ENCODE measurements at regions not wholly inside any gene's neighbourhood (a gene's known extent, or its start where the extent isn't known, plus 50 kb on each side); places are given as distances from the start of the nearest gene placed in this dataset.
"Not testable (repeated sequence)": the region's sequence is repeated elsewhere in the genome, so short reads cannot be mapped to it uniquely, and the experiment has no call there.

- Histone ChIP-seq H2AFZ (ENCODE audit: low read length) (no peak overlapping the region), H3K9me2 (ENCODE audit: insufficient read depth, low read length) (no peaks in the 10 kb centered on the region), H3K4me2 (ENCODE audit: low read length) (no peak overlapping the region), H3K9me3 (ENCODE audit: low read length) (no peaks in the 10 kb centered on the region), H3K36me3 (ENCODE audit: insufficient read depth, low read length) (no peaks in the 10 kb centered on the region), H3K27ac (ENCODE audit: low read depth, low read length, poor library complexity, severe bottlenecking) (no peak overlapping the region), H3K4me3 (ENCODE audit: low read depth, low read length, poor library complexity, severe bottlenecking) (no peak overlapping the region), H3K4me1 (ENCODE audit: insufficient read depth, low read length, poor library complexity, severe bottlenecking) (no peaks in the 10 kb centered on the region), H3K79me2 (ENCODE audit: insufficient read depth, low read depth, low read length) (no peaks in the 10 kb centered on the region), H4K20me1 (ENCODE audit: insufficient read depth, low read length) (no peaks in the 10 kb centered on the region)
- ChIA-PET POLR2A (interaction anchor here (0.6 kb wide), 2 partner anchors 86 to 799 kb away, joined by 3 to 4 read pairs; no protein-coding TSS in a partner anchor), CTCF (ENCODE audit: unreplicated experiment) (no interaction called here)
- no peak for DNase-seq (ENCODE audit: low spot score)
- BruUV-seq (replicated peaks), result no TSS peak
- TF ChIP-seq CTCF (conservative IDR thresholded peaks at IDR 0.05; ENCODE audit: low read length), result no peak
- TF ChIP-seq EZH2phosphoT487 (IDR thresholded peaks at IDR 0.05; ENCODE audit: borderline replicate concordance, low read depth, low read length), result no peak
- intact Hi-C loops (cut with micrococcal nuclease; ENCODE audit: unreplicated experiment), result no loop called here
Observed at GRCh38 chr16:13631916-13632315, 288.0 kb upstream of the ERCC4 start.

GRCh38 chr16:13632504-13632903 lies 287.4 kb upstream of the ERCC4 start:
- H3K4me3 ChIP-seq (ENCODE audit: low read depth, low read length, poor library complexity, severe bottlenecking); H3K9me2 ChIP-seq (ENCODE audit: insufficient read depth, low read length); H2AFZ ChIP-seq (ENCODE audit: low read length); POLR2A ChIA-PET; BruUV-seq (replicated peaks); H4K20me1 ChIP-seq (ENCODE audit: insufficient read depth, low read length); CTCF ChIA-PET (ENCODE audit: unreplicated experiment); H3K4me1 ChIP-seq (ENCODE audit: insufficient read depth, low read length, poor library complexity, severe bottlenecking); H3K79me2 ChIP-seq (ENCODE audit: insufficient read depth, low read depth, low read length); H3K4me2 ChIP-seq (ENCODE audit: low read length); DNase-seq (ENCODE audit: low spot score); intact Hi-C loops (cut with micrococcal nuclease; ENCODE audit: unreplicated experiment); H3K27ac ChIP-seq (ENCODE audit: low read depth, low read length, poor library complexity, severe bottlenecking); H3K9me3 ChIP-seq (ENCODE audit: low read length); H3K36me3 ChIP-seq (ENCODE audit: insufficient read depth, low read length): not testable (repeated sequence)

- BruUV-seq (replicated peaks), result no TSS peak
- H3K4me1 ChIP-seq (ENCODE audit: insufficient read depth, low read length, poor library complexity, severe bottlenecking), result no peaks in the 10 kb centered on the region
- POLR2A ChIA-PET, result no interaction called here
Observed at GRCh38 chr16:13633391-13633861, 286.5 kb upstream of the ERCC4 start.

More at GRCh38 chr16:13633391-13633861, 286.5 kb upstream of the ERCC4 start:
- Histone ChIP-seq H3K9me3 (ENCODE audit: low read length) (no peaks in the 10 kb centered on the region), H4K20me1 (ENCODE audit: insufficient read depth, low read length) (no peaks in the 10 kb centered on the region), H3K79me2 (ENCODE audit: insufficient read depth, low read depth, low read length) (no peaks in the 10 kb centered on the region), H2AFZ (ENCODE audit: low read length) (no peak overlapping the region), H3K27ac (ENCODE audit: low read depth, low read length, poor library complexity, severe bottlenecking) (no peak overlapping the region), H3K4me3 (ENCODE audit: low read depth, low read length, poor library complexity, severe bottlenecking) (no peak overlapping the region), H3K36me3 (ENCODE audit: insufficient read depth, low read length) (no peaks in the 10 kb centered on the region), H3K4me2 (ENCODE audit: low read length) (no peak overlapping the region), H3K9me2 (ENCODE audit: insufficient read depth, low read length) (no peaks in the 10 kb centered on the region)
- intact Hi-C loops (cut with micrococcal nuclease; ENCODE audit: unreplicated experiment), result no loop called here
- TF ChIP-seq EZH2phosphoT487 (IDR thresholded peaks at IDR 0.05; ENCODE audit: borderline replicate concordance, low read depth, low read length) (no peak), CTCF (conservative IDR thresholded peaks at IDR 0.05; ENCODE audit: low read length) (no peak)
- DNase-seq (ENCODE audit: low spot score), result no peak
- CTCF ChIA-PET (ENCODE audit: unreplicated experiment), result no interaction called here

All from OCI-LY7 (cell line).